ENCODE measurements at regions not wholly inside any gene's neighbourhood (a gene's known extent, or its start where the extent isn't known, plus 50 kb on each side); places are given as distances from the start of the nearest gene placed in this dataset.

DNA sequence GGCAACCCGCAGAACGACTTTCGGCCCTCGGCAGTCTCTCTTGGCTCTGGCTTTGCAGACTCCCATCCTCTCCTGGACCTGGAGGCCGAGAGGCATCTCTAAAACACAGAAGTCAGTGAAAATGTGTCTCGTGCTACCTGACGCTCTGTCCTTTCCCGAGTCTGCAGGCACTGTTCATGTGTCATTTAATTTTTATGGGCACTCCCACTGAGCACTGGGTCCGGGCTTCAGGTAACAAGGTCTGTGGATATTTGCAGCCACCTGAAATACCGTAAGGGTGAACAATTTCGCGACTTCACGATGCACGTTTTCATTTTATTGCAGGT is 96.8 kb downstream of the GLRX3 start:
- no peak for ATAC-seq
- intact Hi-C loops (cut with DNase I) = no loop called here
- Histone ChIP-seq H3K36me3 (no peaks in the 10 kb centered on the region), H3K4me1 (no peaks in the 10 kb centered on the region), H3K27me3 (no peaks in the 10 kb centered on the region), H3K9me3 (peaks cover 0 to 21% (median 2%) of the 10 kb centered on the region in 11 donors), H3K4me3 (no peak overlapping the region), H3K27ac (no peak overlapping the region)
- no peak for DNase-seq
- TF ChIP-seq, protein P1, sequence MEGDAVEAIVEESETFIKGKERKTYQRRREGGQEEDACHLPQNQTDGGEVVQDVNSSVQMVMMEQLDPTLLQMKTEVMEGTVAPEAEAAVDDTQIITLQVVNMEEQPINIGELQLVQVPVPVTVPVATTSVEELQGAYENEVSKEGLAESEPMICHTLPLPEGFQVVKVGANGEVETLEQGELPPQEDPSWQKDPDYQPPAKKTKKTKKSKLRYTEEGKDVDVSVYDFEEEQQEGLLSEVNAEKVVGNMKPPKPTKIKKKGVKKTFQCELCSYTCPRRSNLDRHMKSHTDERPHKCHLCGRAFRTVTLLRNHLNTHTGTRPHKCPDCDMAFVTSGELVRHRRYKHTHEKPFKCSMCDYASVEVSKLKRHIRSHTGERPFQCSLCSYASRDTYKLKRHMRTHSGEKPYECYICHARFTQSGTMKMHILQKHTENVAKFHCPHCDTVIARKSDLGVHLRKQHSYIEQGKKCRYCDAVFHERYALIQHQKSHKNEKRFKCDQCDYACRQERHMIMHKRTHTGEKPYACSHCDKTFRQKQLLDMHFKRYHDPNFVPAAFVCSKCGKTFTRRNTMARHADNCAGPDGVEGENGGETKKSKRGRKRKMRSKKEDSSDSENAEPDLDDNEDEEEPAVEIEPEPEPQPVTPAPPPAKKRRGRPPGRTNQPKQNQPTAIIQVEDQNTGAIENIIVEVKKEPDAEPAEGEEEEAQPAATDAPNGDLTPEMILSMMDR (IDR thresholded peaks at IDR 0.05) = no peak
- WGBS, 2 donors = 90 to 91% methylated on average over 14 of the region's 14 CpGs

GRCh38 chr10:130233426-130233825 is 97.2 kb downstream of the GLRX3 start:
- intact Hi-C loops (cut with DNase I) = no loop called here
- Histone ChIP-seq H3K4me3 (no peak overlapping the region), H3K4me1 (no peaks in the 10 kb centered on the region), H3K27me3 (no peaks in the 10 kb centered on the region), H3K9me3 (peaks cover 0 to 21% (median 0%) of the 10 kb centered on the region in 11 donors), H3K27ac (no peak overlapping the region), H3K36me3 (no peaks in the 10 kb centered on the region)
- DNase-seq (no peak), ATAC-seq (no peak)
- 82 to 90% methylated on average over 8 of the region's 8 CpGs for WGBS, 2 donors
- TF ChIP-seq, protein P1 (IDR thresholded peaks at IDR 0.05) = no peak

GRCh38 chr10:130234171-130234965 is 98.2 kb downstream of the GLRX3 start:
- Histone ChIP-seq H3K9me3 (peaks cover 0 to 22% (median 0%) of the 10 kb centered on the region in 11 donors), H3K36me3 (no peaks in the 10 kb centered on the region), H3K27ac (no peak overlapping the region), H3K4me3 (no peak overlapping the region), H3K4me1 (no peaks in the 10 kb centered on the region), H3K27me3 (no peaks in the 10 kb centered on the region)
- TF ChIP-seq, protein P1 (IDR thresholded peaks at IDR 0.05) = no peak
- no peak for ATAC-seq
- DNase-seq = no peak
- WGBS, 2 donors = 79% methylated on average over 10 of the region's 10 CpGs
- intact Hi-C loops (cut with DNase I) = no loop called here

DNA sequence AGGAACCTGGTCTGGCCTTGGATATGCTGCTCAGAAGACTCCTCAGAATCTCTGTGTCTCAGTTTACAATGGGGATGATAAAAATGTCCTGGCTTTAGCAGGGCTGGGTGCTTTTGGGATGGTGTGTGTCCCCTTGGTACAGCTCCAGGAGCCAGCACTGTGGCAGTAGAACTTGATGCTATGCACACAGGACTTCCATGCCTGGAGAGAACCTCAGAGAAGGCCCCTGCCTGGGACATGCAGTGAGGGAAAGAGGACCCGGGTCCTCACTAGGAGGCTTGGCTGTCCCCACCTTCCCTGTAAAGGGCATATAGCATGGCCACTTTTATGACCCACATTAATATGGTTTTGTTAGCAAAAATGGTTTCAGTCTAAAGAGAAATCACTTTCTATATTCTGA is 100.5 kb downstream of the GLRX3 start:
- Histone ChIP-seq H3K36me3 (no peaks in the 10 kb centered on the region), H3K9me3 (peaks cover 0 to 43% (median 10%) of the 10 kb centered on the region in 11 donors), H3K27ac (no peak overlapping the region), H3K27me3 (no peaks in the 10 kb centered on the region), H3K4me1 (no peaks in the 10 kb centered on the region), H3K4me3 (no peak overlapping the region)
- ATAC-seq (no peak), DNase-seq (no peak)
- intact Hi-C loops (cut with DNase I) = no loop called here
- WGBS, 2 donors = 76 to 96% methylated on average over 1 of the region's 1 CpG
- TF ChIP-seq, protein P1 (IDR thresholded peaks at IDR 0.05) = no peak
